Tibial artery (tissue), 4 donors: ENCODE measurements at regions not wholly inside any gene's neighbourhood (a gene's known extent, or its start where the extent isn't known, plus 50 kb on each side); places are given as distances from the start of the nearest gene placed in this dataset.

Experiments
- DNase-seq, 2 donors: peaks; one replicate each; pipeline ENCODE4 v3.0.0-alpha.2; 2019
- H3K27ac ChIP-seq, 2 donors: fragments of 200-600 bp; sonication (generic) in 1 of 2; 1 replicate in 1 of 2; 2 replicates in 1 of 2; pipeline ENCODE4 v1.5.1; 2018 to 2019; ENCODE audit warnings: mild to moderate bottlenecking in 1 of 2
- H3K27me3 ChIP-seq, 2 donors: fragments of 200-600 bp; sonication (generic) in 1 of 2; one replicate each; pipeline versions ENCODE4 v1.5.1 to v1.6.0; 2016 to 2019
- H3K36me3 ChIP-seq, 3 donors: fragments of 200-600 bp; sonication (generic) in 2 of 3; one replicate each; pipeline ENCODE4 v1.5.1; 2016 to 2019; ENCODE audit warnings: mild to moderate bottlenecking in 2 of 3
- H3K4me1 ChIP-seq, 4 donors: fragments of 200-600 bp; sonication (generic) in 2 of 4; 1 replicate in 3 of 4; 2 replicates in 1 of 4; pipeline ENCODE4 v1.5.1; 2016 to 2019
- H3K4me3 ChIP-seq, 2 donors: fragments of 200-600 bp; sonication (generic) in 1 of 2; 1 replicate in 1 of 2; 2 replicates in 1 of 2; pipeline ENCODE4 v1.5.1; 2018 to 2019; ENCODE audit warnings: mild to moderate bottlenecking in 2 of 2
- H3K9me3 ChIP-seq, 3 donors: fragments of 200-600 bp; sonication (generic) in 1 of 3; one replicate each; pipeline ENCODE4 v1.5.1; 2016 to 2019
- CTCF ChIP-seq, 2 experiments: fragments of 200-600 bp in 1 of 2; fragments of 450-650 bp in 1 of 2; IDR thresholded peaks; one replicate each; pipeline ENCODE4 v1.5.1; 2017 to 2019; ENCODE audit warnings: antibody characterized with exemption in 2 of 2, mild to moderate bottlenecking in 1 of 2, moderate library complexity in 1 of 2
- intact Hi-C: fragments of 100-400 bp; cut with DNase I; formaldehyde crosslinking; loops from one replicate; pipeline ENCODE4 v1.15.0; 2023; ENCODE audit warnings: low total_unique reads

- intact Hi-C loops = no loop called here
- Histone ChIP-seq H3K36me3 (no peaks in the 10 kb centered on the region), H3K4me3 (no peak overlapping the region), H3K4me1 (no peaks in the 10 kb centered on the region), H3K9me3 (no peaks in the 10 kb centered on the region), H3K27me3 (no peaks in the 10 kb centered on the region), H3K27ac (no peak overlapping the region)
- TF ChIP-seq CTCF (IDR thresholded peaks at IDR 0.05) = no peak
- no peak for DNase-seq
Measured at GRCh38 chr12:89884952-89885351, 176.3 kb upstream of the ATP2B1 start.

- no peak for TF ChIP-seq CTCF (IDR thresholded peaks at IDR 0.05)
- no peaks in the 10 kb centered on the region for H3K36me3 ChIP-seq
- no peak overlapping the region for H3K4me3 ChIP-seq
- no peaks in the 10 kb centered on the region for H3K27me3 ChIP-seq
- DNase-seq = no peak
- intact Hi-C loops = no loop called here
- no peaks in the 10 kb centered on the region for H3K9me3 ChIP-seq
- H3K4me1 ChIP-seq = no peaks in the 10 kb centered on the region
- no peak overlapping the region for H3K27ac ChIP-seq
Measured at GRCh38 chr12:89884416-89884898, 175.8 kb upstream of the ATP2B1 start.

GRCh38 chr12:89883630-89884389 lies 175.2 kb upstream of the ATP2B1 start:
- no peaks in the 10 kb centered on the region for H3K4me1 ChIP-seq
- H3K36me3 ChIP-seq = no peaks in the 10 kb centered on the region
- H3K9me3 ChIP-seq = no peaks in the 10 kb centered on the region
- H3K27me3 ChIP-seq = no peaks in the 10 kb centered on the region
- no peak overlapping the region for H3K27ac ChIP-seq
- no peak overlapping the region for H3K4me3 ChIP-seq
- DNase-seq = no peak
- TF ChIP-seq CTCF (IDR thresholded peaks at IDR 0.05) = no peak
- intact Hi-C loops = no loop called here

GRCh38 chr12:89882792-89883191 lies 174.2 kb upstream of the ATP2B1 start:
- no peak for TF ChIP-seq CTCF (IDR thresholded peaks at IDR 0.05)
- no peaks in the 10 kb centered on the region for H3K27me3 ChIP-seq
- H3K36me3 ChIP-seq = no peaks in the 10 kb centered on the region
- intact Hi-C loops = no loop called here
- H3K4me3 ChIP-seq = no peak overlapping the region
- no peaks in the 10 kb centered on the region for H3K4me1 ChIP-seq
- DNase-seq = no peak
- no peaks in the 10 kb centered on the region for H3K9me3 ChIP-seq
- no peak overlapping the region for H3K27ac ChIP-seq

GRCh38 chr12:89882050-89882449 lies 173.4 kb upstream of the ATP2B1 start:
- Histone ChIP-seq H3K36me3 (no peaks in the 10 kb centered on the region), H3K27ac (no peak overlapping the region), H3K4me3 (no peak overlapping the region), H3K4me1 (no peaks in the 10 kb centered on the region), H3K27me3 (no peaks in the 10 kb centered on the region), H3K9me3 (no peaks in the 10 kb centered on the region)
- TF ChIP-seq CTCF (IDR thresholded peaks at IDR 0.05) = no peak
- intact Hi-C loops = no loop called here
- DNase-seq = no peak
